ENCODE measurements at regions not wholly inside any gene's neighbourhood (a gene's known extent, or its start where the extent isn't known, plus 50 kb on each side); places are given as distances from the start of the nearest gene placed in this dataset.

DNA sequence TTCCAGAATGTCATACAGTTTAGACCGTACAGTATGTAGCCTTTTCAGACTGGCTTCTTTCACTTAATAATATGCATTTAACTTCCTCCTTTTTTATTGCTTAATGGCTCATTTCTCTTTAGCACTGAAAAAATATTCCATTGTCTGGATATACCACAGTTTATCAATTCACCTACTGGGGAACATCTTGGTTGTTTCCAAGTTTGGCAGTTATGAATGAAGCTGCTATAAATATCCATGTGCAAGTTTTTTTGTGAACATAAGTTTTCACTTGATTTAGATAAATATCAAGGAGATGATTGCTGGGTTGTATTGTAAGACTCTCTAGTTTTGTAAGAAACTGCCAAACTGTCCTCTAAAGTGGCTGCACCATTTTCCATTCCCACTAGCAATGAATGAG, 375.5 kb downstream of the PCDH18 start:
- TF ChIP-seq, protein P1, sequence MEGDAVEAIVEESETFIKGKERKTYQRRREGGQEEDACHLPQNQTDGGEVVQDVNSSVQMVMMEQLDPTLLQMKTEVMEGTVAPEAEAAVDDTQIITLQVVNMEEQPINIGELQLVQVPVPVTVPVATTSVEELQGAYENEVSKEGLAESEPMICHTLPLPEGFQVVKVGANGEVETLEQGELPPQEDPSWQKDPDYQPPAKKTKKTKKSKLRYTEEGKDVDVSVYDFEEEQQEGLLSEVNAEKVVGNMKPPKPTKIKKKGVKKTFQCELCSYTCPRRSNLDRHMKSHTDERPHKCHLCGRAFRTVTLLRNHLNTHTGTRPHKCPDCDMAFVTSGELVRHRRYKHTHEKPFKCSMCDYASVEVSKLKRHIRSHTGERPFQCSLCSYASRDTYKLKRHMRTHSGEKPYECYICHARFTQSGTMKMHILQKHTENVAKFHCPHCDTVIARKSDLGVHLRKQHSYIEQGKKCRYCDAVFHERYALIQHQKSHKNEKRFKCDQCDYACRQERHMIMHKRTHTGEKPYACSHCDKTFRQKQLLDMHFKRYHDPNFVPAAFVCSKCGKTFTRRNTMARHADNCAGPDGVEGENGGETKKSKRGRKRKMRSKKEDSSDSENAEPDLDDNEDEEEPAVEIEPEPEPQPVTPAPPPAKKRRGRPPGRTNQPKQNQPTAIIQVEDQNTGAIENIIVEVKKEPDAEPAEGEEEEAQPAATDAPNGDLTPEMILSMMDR (IDR thresholded peaks at IDR 0.05; ENCODE audit: insufficient read depth, low read depth, low read length, missing control alignments): no peak
- DNase-seq (ENCODE audit: low read depth): no peak
- no peak overlapping the region for H3K4me3 ChIP-seq (ENCODE audit: low read depth, low read length)

- no peak overlapping the region for H3K4me3 ChIP-seq (ENCODE audit: low read depth, low read length)
- TF ChIP-seq, protein P1 (IDR thresholded peaks at IDR 0.05; ENCODE audit: insufficient read depth, low read depth, low read length, missing control alignments): no peak
- no peak for DNase-seq (ENCODE audit: low read depth)
Measured at GRCh38 chr4:137156054-137156453, 376.2 kb downstream of the PCDH18 start.

- TF ChIP-seq, protein P1 (IDR thresholded peaks at IDR 0.05; ENCODE audit: insufficient read depth, low read depth, low read length, missing control alignments): no peak
- H3K4me3 ChIP-seq (ENCODE audit: low read depth, low read length): no peak overlapping the region
- no peak for DNase-seq (ENCODE audit: low read depth)
Measured at GRCh38 chr4:137131201-137131600, 401.1 kb downstream of the PCDH18 start.

GRCh38 chr4:137129845-137130244, 402.4 kb downstream of the PCDH18 start:
- no peak for DNase-seq (ENCODE audit: low read depth)
- no peak overlapping the region for H3K4me3 ChIP-seq (ENCODE audit: low read depth, low read length)
- TF ChIP-seq, protein P1 (IDR thresholded peaks at IDR 0.05; ENCODE audit: insufficient read depth, low read depth, low read length, missing control alignments): no peak

DNA sequence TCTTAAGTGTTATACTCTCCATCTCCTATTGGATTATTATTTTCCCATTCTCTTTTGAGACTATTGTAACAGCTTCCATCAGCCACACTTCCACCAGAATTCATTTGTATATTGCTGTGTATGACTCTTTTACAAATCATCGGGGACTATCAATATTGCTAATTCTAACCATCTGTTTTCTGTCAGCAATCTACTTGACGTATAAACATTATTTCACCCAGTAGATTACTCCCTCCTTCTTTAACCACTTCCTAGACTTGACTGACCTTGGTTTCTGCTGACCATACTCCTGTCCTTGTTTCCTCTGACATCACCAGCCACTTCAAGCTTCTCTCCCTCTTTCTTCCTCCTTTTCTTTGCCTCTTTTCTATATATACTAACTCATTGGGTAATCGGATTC, 402.9 kb downstream of the PCDH18 start:
- H3K4me3 ChIP-seq (ENCODE audit: low read depth, low read length): no peak overlapping the region
- no peak for DNase-seq (ENCODE audit: low read depth)
- TF ChIP-seq, protein P1 (IDR thresholded peaks at IDR 0.05; ENCODE audit: insufficient read depth, low read depth, low read length, missing control alignments): no peak

- TF ChIP-seq, protein P1 (IDR thresholded peaks at IDR 0.05; ENCODE audit: insufficient read depth, low read depth, low read length, missing control alignments): no peak
- H3K4me3 ChIP-seq (ENCODE audit: low read depth, low read length): no peak overlapping the region
- DNase-seq (ENCODE audit: low read depth): no peak
Measured at GRCh38 chr4:137125011-137125410, 407.3 kb downstream of the PCDH18 start.

GRCh38 chr4:137124278-137124932, 407.9 kb downstream of the PCDH18 start:
- no peak overlapping the region for H3K4me3 ChIP-seq (ENCODE audit: low read depth, low read length)
- TF ChIP-seq, protein P1 (IDR thresholded peaks at IDR 0.05; ENCODE audit: insufficient read depth, low read depth, low read length, missing control alignments): peak; percentile 45
- DNase-seq (ENCODE audit: low read depth): peak; percentile 29
